ENCODE measurements at regions not wholly inside any gene's neighbourhood (a gene's known extent, or its start where the extent isn't known, plus 50 kb on each side); places are given as distances from the start of the nearest gene placed in this dataset.

- WGBS, 2 donors = 81 to 83% methylated on average over 6 of the region's 6 CpGs
- Histone ChIP-seq H3K27me3 (no peaks in the 10 kb centered on the region), H3K9me3 (no peaks in the 10 kb centered on the region), H3K4me1 (no peaks in the 10 kb centered on the region), H3K27ac (no peak overlapping the region), H3K36me3 (no peaks in the 10 kb centered on the region), H3K4me3 (no peak overlapping the region)
- no peak for DNase-seq
- TF ChIP-seq CTCF (IDR thresholded peaks at IDR 0.05) (no peak), POLR2A (IDR thresholded peaks at IDR 0.05) (no peak)
- intact Hi-C loops (cut with DNase I) = no loop called here
Measured at GRCh38 chr17:53088481-53088880, 734.2 kb upstream of the KIF2B start.

- Histone ChIP-seq H3K27me3 (no peaks in the 10 kb centered on the region), H3K4me3 (no peak overlapping the region), H3K36me3 (no peaks in the 10 kb centered on the region), H3K4me1 (no peaks in the 10 kb centered on the region), H3K9me3 (peaks cover 0 to 3% (median 0%) of the 10 kb centered on the region in 3 donors), H3K27ac (no peak overlapping the region)
- no peak for TF ChIP-seq CTCF (IDR thresholded peaks at IDR 0.05)
- TF ChIP-seq POLR2A (IDR thresholded peaks at IDR 0.05) = no peak
- no peak for DNase-seq
- intact Hi-C loops (cut with DNase I) = no loop called here
- 17 to 38% methylated on average over 2 to 4 of the region's 4 CpGs for WGBS, 2 donors
Measured at GRCh38 chr17:53061446-53061845, 761.3 kb upstream of the KIF2B start.

- WGBS, 2 donors = 44 to 57% methylated on average over 4 of the region's 4 CpGs
- intact Hi-C loops (cut with DNase I) = no loop called here
- H3K4me1 ChIP-seq = no peaks in the 10 kb centered on the region
- TF ChIP-seq POLR2A (IDR thresholded peaks at IDR 0.05) (no peak), CTCF (IDR thresholded peaks at IDR 0.05) (no peak)
- DNase-seq = no peak
- no peaks in the 10 kb centered on the region for H3K36me3 ChIP-seq
- peaks cover 0 to 7% (median 3%) of the 10 kb centered on the region in 3 donors for H3K9me3 ChIP-seq
- no peak overlapping the region for H3K4me3 ChIP-seq
- no peak overlapping the region for H3K27ac ChIP-seq
- no peaks in the 10 kb centered on the region for H3K27me3 ChIP-seq
Measured at GRCh38 chr17:53058031-53058430, 764.7 kb upstream of the KIF2B start.

- DNase-seq = no peak
- intact Hi-C loops (cut with DNase I) = no loop called here
Measured at GRCh38 chr17:53046781-53047180, 775.9 kb upstream of the KIF2B start.

GRCh38 chr17:53039981-53040380 lies 782.7 kb upstream of the KIF2B start:
- DNase-seq = no peak
- Histone ChIP-seq H3K4me1 (no peaks in the 10 kb centered on the region), H3K4me3 (no peak overlapping the region), H3K36me3 (no peaks in the 10 kb centered on the region), H3K9me3 (no peaks in the 10 kb centered on the region), H3K27me3 (no peaks in the 10 kb centered on the region), H3K27ac (no peak overlapping the region)
- intact Hi-C loops (cut with DNase I) = no loop called here
- TF ChIP-seq POLR2A (IDR thresholded peaks at IDR 0.05) = no peak
- no peak for TF ChIP-seq CTCF (IDR thresholded peaks at IDR 0.05)

More at GRCh38 chr17:53046781-53047180, 775.9 kb upstream of the KIF2B start:
- Histone ChIP-seq H3K4me1 (no peaks in the 10 kb centered on the region), H3K27ac (no peak overlapping the region), H3K9me3 (peaks cover 0 to 5% (median 0%) of the 10 kb centered on the region in 3 donors), H3K4me3 (no peak overlapping the region), H3K36me3 (no peaks in the 10 kb centered on the region), H3K27me3 (no peaks in the 10 kb centered on the region)
- TF ChIP-seq CTCF (IDR thresholded peaks at IDR 0.05) = no peak
- no peak for TF ChIP-seq POLR2A (IDR thresholded peaks at IDR 0.05)
- WGBS, 2 donors = 17 to 25% methylated on average over 1 of the region's 2 CpGs

Measured in esophagus squamous epithelium (tissue), 5 donors.